Hepatocyte (in vitro differentiated cells): ENCODE measurements at regions not wholly inside any gene's neighbourhood (a gene's known extent, or its start where the extent isn't known, plus 50 kb on each side); places are given as distances from the start of the nearest gene placed in this dataset.

Source experiments
- EZH2 ChIP-seq: fragments of 200-600 bp; sonication (generic); IDR thresholded peaks from 2 replicates; pipeline ENCODE4 v1.6.1; 2016; ENCODE audit warnings: antibody characterized with exemption, mild to moderate bottlenecking, borderline replicate concordance
- EZH2phosphoT487 ChIP-seq: fragments of 200-600 bp; sonication (generic); IDR thresholded peaks from one replicate; pipeline ENCODE4 v1.6.1; 2018; ENCODE audit warnings: antibody characterized with exemption, mild to moderate bottlenecking, low read depth, moderate library complexity; ENCODE audit not compliant: unreplicated experiment, severe bottlenecking
- TF ChIP-seq, protein P1 (sequence below): fragments of 200-600 bp; sonication (generic); IDR thresholded peaks from 2 replicates; pipeline ENCODE4 v1.5.1; 2016; ENCODE audit warnings: antibody characterized with exemption, mild to moderate bottlenecking; ENCODE audit not compliant: poor library complexity

DNA sequence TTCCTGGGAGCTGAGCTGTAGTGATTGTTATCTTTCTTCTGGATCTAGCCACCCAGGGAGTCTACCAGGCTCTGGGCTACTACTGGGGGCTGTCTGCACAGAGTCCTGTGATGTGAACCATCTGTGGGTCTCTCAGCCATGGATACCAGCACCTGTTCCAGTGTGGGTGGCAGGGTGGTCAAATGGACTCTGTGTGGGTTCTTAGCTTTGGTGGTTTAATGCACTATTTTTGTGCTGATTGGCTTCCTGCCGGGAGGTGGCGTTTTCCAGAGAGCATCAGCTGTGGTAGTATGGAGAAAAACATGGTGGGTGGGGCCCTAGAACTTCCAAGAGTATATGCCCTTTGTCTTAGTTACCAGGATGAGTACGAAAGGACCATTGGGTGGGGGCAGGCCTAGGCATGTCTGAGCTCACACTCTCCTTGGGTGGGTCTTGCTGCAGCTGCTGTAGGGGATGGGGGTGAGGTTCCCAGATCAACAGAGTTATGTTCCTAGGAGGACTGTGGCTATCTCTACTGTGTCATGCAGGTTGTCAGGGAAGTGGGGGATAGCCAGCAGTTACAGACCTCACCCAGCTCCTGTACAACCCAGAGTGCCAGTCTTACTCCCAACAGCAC is 264.8 kb upstream of the LDB2 start:
- TF ChIP-seq, protein P1, sequence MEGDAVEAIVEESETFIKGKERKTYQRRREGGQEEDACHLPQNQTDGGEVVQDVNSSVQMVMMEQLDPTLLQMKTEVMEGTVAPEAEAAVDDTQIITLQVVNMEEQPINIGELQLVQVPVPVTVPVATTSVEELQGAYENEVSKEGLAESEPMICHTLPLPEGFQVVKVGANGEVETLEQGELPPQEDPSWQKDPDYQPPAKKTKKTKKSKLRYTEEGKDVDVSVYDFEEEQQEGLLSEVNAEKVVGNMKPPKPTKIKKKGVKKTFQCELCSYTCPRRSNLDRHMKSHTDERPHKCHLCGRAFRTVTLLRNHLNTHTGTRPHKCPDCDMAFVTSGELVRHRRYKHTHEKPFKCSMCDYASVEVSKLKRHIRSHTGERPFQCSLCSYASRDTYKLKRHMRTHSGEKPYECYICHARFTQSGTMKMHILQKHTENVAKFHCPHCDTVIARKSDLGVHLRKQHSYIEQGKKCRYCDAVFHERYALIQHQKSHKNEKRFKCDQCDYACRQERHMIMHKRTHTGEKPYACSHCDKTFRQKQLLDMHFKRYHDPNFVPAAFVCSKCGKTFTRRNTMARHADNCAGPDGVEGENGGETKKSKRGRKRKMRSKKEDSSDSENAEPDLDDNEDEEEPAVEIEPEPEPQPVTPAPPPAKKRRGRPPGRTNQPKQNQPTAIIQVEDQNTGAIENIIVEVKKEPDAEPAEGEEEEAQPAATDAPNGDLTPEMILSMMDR = no peak
- no peak for TF ChIP-seq EZH2phosphoT487
- TF ChIP-seq EZH2 = no peak
